GM10248 (cell line): ENCODE measurements at regions not wholly inside any gene's neighbourhood (a gene's known extent, or its start where the extent isn't known, plus 50 kb on each side); places are given as distances from the start of the nearest gene placed in this dataset.
A peak's percentile ranks its signal among the peaks of the same experiment; 100 is the strongest.
"Not testable (repeated sequence)": the region's sequence is repeated elsewhere in the genome, so short reads cannot be mapped to it uniquely, and the experiment has no call there.

Experiments used
- CTCF ChIA-PET: fragments of 300-600 bp; sonication (Branson Sonifier 250); formaldehyde crosslinking; extraction: SDS; loops from one replicate; lab custom pipeline; 2021; ENCODE audit warnings: antibody characterized with exemption; lab: Yijun Ruan, JAX
- POLR2A ChIA-PET: fragments of 350-650 bp; sonication (Branson Sonifier 250); formaldehyde crosslinking; extraction: SDS; loops from one replicate; lab custom pipeline; 2020; ENCODE audit warnings: antibody characterized with exemption; lab: Yijun Ruan, JAX
- DNase-seq: peaks from one replicate; pipeline ENCODE4 v3.0.0; 2012; ENCODE audit errors: extremely low spot score
- CTCF ChIP-seq: IDR thresholded peaks from 2 replicates; pipeline ENCODE4 v1.5.1; 2012; ENCODE audit warnings: mild to moderate bottlenecking, low read depth; ENCODE audit errors: extremely low read depth, missing control alignments, control extremely low read depth

GRCh38 chr2:91877658-91878210 is 2993.5 kb upstream of the TEKT4 start:
- DNase-seq, CTCF ChIA-PET: not testable (repeated sequence)

DNA sequence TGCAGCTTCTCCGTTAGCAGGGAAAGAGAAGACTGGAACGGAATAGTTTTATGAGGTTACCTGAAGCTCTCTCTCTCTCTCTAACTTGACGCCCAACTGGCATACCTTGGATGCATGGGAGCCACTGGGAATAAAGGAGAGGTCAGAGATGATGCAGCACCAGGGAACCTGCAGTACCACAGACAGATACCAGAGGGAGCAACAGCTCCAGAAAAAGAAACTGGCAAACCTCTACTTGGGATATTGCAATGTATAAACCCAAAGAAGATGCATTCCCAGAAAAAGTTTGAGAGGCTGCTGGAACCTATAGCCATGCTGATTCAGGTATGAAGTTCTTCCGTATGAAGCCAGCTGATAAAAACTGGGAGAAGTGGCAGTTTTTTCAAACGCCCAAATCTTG is 2976.1 kb upstream of the TEKT4 start:
- CTCF ChIA-PET, POLR2A ChIA-PET, DNase-seq: not testable (repeated sequence)
- TF ChIP-seq CTCF = peak; percentile 16

More at GRCh38 chr2:91877658-91878210, 2993.5 kb upstream of the TEKT4 start:
- POLR2A ChIA-PET = not testable (repeated sequence)

DNA sequence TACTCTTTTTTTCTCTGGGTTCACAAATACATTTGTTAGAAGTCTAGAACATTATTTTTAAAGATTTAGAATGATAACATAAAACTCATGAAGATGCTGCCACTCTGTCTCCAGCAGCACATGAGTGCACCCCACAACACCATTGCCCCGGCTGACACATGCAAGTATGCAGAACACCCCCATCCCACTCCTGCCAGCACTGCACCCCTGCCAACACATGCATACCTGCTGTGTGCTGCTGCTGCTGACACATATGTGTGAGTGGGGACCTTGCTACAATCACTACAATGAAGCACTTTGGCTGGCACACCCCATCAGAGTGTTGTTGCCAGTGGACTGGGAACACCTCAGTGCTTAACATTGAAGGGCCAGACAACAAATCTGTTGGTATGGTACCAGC is 2953.6 kb upstream of the TEKT4 start:
- DNase-seq, CTCF ChIA-PET, POLR2A ChIA-PET: not testable (repeated sequence)
